Iris pigment epithelial cell (primary cell): ENCODE measurements at regions not wholly inside any gene's neighbourhood (a gene's known extent, or its start where the extent isn't known, plus 50 kb on each side); places are given as distances from the start of the nearest gene placed in this dataset.
"Not testable (repeated sequence)": the region's sequence is repeated elsewhere in the genome, so short reads cannot be mapped to it uniquely, and the experiment has no call there.

Experiments
- DNase-seq: peaks from one replicate; pipeline ENCODE4 v3.0.0-alpha.2; 2011; ENCODE audit warnings: low read depth

GRCh38 chr3:21894459-21895340 lies 143.7 kb upstream of the ZNF385D start:
- peak; percentile 35 for DNase-seq

- DNase-seq = no peak
These were observed 147.3 kb upstream of the ZNF385D start for GRCh38 chr3:21898316-21898715.

GRCh38 chr3:21901484-21901883 lies 150.5 kb upstream of the ZNF385D start:
- DNase-seq = peak; percentile 42

DNA sequence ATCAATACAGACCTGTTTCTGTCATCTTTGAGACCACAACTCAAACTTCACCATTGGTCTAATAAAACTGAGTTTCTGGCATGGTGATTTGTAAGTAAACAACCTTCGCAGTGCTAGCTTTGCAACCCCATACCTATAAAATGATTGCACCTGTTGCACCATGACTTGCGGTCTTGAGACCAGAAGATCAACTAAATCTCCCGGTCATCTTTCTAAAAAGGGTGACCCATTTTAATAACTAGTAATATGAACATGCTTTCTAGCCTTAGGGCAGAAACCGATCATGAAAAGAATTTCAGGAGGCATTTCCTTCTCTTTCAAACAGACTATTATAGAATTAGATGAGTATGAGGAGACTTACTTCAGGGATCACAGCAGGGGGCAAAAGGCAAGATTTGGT lies 151.9 kb upstream of the ZNF385D start:
- no peak for DNase-seq

DNA sequence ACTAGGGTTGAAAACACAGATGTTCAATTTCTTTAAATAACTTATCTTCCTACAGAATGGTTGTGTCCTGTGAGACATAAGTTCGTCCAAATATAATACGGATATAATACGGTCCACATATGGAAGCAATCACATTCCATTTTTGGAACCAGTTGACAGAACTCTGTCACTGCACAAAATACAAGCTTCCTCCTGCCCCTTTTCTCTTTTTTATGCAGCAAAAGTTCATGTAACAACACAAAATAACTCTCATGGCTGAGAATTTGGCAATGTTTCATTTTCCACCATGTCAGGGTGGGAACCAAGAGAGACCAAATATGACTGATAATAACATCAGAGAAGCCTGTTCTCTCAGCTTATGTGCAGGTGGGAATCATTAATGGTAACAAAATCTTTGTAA lies 158.1 kb upstream of the ZNF385D start:
- DNase-seq = no peak

- DNase-seq = peak; percentile 74
These were observed 161.7 kb upstream of the ZNF385D start for GRCh38 chr3:21912711-21913110.

DNA sequence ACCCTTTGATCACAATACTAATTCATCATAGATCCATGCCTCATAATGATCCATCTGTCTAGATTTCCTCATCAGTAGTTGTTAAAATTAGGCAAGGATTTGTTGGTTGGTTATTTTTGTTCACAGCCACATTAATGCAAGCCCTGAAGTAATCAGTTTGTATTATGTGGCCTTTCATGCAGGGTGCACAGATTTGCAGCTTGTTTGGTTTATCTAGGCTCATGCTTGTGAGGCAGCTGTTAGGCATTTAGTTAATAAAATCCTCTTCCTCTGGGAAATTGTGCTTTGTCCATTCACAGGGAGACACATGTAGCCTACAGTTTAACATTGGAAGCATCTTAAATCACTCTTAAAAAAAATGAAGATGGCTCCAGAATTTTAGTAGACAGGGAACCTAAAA lies 162.8 kb upstream of the ZNF385D start:
- DNase-seq = peak; percentile 75

DNA sequence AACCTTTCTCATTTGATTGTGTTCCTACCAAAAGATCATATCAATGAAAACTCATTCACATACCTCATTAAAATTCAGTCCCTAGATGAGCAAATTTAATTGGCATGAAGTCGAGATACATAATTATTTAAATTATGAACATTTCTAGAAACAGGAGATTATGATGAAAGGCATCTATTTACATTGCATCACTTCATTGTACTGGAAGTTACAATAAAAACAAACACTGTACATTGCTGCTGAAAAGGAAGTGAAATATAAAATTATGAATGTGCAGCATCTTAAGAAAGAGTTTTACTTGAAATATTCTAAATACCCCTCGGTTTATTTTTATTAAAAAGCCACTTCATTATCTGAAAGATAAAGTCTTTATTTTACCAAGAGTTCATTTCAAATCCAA lies 163.4 kb upstream of the ZNF385D start:
- peak; percentile 40 for DNase-seq

DNA sequence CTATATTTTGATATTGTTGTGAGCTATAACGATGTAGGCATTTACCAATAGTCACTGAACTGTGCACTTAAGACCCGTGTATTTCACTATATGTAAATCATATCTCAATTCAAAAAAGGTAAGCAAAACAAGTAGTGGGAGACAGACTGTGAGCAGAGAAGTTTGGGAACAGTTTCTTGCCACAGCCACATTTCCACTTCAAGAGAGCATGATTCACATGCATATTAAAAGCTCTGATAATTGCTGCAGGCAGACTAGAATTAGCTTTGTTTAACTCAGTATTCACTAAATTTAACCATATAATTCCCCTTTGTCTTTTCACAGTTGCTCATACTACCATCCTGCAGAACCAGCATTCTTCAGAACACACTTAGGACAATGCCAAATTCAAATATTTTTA lies 168.4 kb upstream of the ZNF385D start:
- no peak for DNase-seq

GRCh38 chr3:21920421-21920861 lies 169.4 kb upstream of the ZNF385D start:
- peak; percentile 93 for DNase-seq

DNA sequence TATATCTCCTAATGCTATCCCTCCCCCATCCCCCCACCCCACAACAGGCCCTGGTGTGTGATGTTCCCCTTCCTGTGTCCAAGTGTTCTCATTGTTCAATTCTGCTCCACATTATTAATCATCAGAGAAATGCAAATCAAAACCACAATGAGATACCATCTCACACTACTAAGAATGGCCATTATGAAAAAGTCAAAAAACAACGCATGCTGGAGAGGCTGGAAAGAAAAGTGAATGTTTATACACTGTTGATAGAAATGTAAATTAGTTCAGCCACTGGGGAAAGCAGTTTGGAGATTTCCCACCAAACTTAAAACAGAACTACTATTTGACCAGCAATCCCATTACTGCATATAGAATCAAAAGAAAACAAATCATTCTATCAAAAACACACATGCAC lies 172.1 kb upstream of the ZNF385D start:
- not testable (repeated sequence) for DNase-seq

GRCh38 chr3:21927261-21927660 lies 176.3 kb upstream of the ZNF385D start:
- no peak for DNase-seq

DNA sequence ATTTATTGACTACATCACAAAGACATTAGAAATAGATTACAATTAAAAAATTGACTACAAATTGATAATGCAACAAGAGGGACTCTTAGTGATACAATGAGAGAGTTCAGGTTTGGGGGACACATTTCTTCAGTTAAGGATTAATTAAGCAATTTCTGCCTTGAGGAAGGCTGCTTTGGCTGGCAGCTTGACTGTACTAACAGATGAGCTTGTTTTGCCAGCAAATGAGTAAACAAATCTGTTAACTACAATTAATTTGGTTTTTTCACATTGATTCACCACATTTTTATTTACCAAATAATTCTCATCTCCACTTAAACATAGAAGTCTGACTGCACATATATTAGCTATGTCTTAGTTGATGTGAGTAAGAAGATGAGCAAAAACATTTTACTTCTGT lies 183.6 kb upstream of the ZNF385D start:
- DNase-seq = no peak

- DNase-seq = no peak
These were observed 185.2 kb upstream of the ZNF385D start for GRCh38 chr3:21936207-21936606.

- DNase-seq = no peak
These were observed 187.3 kb upstream of the ZNF385D start for GRCh38 chr3:21938267-21938681.

- peak; percentile 84 for DNase-seq
These were observed 191.3 kb upstream of the ZNF385D start for GRCh38 chr3:21942328-21942727.

- DNase-seq = peak; percentile 56
These were observed 193.2 kb upstream of the ZNF385D start for GRCh38 chr3:21944251-21944650.

GRCh38 chr3:21952856-21953255 lies 201.8 kb upstream of the ZNF385D start:
- no peak for DNase-seq

GRCh38 chr3:21954709-21955108 lies 203.7 kb upstream of the ZNF385D start:
- DNase-seq = peak; percentile 86

GRCh38 chr3:21955406-21955805 lies 204.4 kb upstream of the ZNF385D start:
- no peak for DNase-seq

GRCh38 chr3:21960033-21960432 lies 209.0 kb upstream of the ZNF385D start:
- DNase-seq = no peak

DNA sequence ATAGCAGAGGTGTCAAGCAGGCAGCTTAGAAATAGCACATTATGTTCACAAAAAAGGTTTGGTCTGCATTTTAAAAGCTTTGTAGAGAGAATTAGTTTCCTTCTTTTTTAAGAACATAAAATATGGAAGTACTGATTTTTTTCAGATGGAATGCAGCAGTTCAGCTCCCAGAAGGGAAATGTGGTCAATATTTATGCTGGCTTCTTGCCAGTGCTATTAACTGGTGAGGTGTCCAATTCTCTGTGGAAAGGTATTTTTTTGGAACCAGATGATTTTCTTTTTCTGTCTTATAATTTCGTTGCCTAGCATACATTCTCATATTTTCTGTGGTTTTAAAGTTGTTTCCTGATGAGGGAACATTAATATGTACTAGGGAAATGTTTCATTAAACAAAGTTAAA lies 211.4 kb upstream of the ZNF385D start:
- DNase-seq = peak; percentile 47

- DNase-seq = not testable (repeated sequence)
These were observed 215.4 kb upstream of the ZNF385D start for GRCh38 chr3:21966457-21966856.

- DNase-seq = peak; percentile 68
These were observed 228.7 kb upstream of the ZNF385D start for GRCh38 chr3:21979706-21980105.
